LHCN-M2 (cell line): ENCODE measurements at regions not wholly inside any gene's neighbourhood (a gene's known extent, or its start where the extent isn't known, plus 50 kb on each side); places are given as distances from the start of the nearest gene placed in this dataset.
A peak's percentile ranks its signal among the peaks of the same experiment; 100 is the strongest.

ENCODE experiments used
- DNase-seq: peaks from one replicate; pipeline ENCODE4 v3.0.0-alpha.2; 2012; ENCODE audit warnings: low read depth

- DNase-seq: no peak
Measured at GRCh38 chr3:84066915-84067314, 891.9 kb upstream of the CADM2 start.

DNA sequence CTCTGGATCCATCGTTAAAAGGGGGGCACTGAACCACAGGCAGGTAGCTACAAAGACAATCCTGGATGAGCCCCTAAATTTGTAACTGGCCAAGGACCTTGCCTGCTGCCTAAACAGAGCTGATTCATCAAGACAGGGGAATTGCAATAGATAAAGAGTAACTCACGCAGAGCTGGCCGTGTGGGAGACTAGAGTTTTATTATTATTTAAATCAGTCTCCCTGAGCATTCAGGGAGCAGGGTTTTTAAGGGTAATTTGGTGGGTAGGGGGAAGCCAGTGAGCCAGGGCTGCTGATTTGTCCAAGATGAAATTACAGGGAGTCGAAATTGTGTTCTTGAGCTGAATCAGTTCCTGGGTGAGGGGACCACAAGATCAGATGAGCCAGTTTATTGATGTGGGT lies 885.1 kb upstream of the CADM2 start:
- no peak for DNase-seq

GRCh38 chr3:84074767-84075166 lies 884.0 kb upstream of the CADM2 start:
- DNase-seq: no peak

DNA sequence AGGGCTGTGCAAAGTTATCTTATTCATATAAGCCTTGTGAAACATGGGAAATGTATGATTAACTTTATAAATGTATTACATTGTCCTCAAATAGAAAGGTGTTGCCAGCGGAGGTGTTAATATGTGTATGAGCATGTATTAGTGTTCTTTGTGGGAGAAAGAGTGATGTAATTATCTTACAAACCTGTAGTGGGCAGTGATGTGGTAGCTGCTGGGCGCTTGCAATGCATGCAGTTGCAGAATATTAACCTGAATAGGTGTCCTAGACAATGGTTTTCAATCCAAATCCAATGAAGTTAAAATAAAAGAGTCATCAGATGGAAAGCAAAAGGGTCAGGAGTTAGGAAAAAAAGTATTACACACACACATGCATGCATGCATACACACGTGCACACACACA lies 881.3 kb upstream of the CADM2 start:
- DNase-seq: no peak

DNA sequence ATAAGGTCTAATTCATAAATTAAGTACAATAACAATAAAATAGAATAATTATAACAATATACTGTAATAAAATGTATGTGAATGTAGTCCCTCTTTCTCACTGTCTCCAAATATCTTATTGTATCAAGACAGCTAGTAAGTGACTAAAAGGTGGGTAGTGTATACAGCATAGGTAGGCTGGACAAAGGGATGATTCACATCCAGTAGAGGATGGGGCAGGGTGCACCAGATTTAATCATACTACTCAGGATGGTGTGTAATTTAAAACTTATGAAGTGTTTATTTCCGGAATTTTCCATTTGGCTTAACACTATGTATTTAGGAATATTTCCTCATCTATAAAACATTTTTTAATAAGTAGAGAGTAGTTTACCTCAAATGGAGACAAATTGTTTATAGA lies 876.1 kb upstream of the CADM2 start:
- DNase-seq: no peak

DNA sequence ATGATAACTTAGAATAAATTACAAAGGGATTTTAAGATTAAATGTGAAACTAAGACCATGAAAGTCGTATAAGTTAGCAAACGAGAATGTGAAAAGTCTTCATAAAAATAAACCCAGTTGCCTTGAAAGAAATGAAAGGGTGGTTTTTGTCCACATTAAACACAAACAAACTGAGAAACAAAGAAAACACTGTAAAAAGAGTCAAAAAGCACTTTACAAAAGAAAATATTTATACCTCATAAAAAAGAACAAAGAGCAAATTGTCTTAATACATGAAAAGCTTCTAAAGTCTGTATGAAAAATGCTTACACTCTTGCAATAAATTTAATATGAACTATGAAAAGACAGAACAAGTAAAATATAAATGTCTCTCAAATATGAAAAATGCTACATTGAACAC lies 865.9 kb upstream of the CADM2 start:
- DNase-seq: no peak

- DNase-seq: no peak
Measured at GRCh38 chr3:84096188-84096587, 862.6 kb upstream of the CADM2 start.

DNA sequence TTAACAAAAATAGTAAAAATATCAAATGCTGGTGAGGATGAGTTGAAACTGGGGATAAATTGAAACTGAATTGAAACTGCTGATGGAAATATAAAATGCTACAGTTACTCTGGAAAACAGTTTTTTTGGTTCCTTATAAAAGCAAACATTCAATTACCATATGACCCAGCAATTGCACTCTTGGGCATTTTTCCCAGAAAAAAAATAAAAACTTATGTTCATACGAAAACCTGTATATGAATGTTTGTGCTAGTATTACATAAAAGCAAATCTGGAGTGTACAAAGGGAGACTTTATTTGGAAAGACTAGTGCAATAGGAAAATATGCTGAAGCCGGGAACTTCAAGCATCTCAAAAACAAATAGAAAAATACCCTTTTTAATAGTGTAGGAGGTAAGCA lies 857.9 kb upstream of the CADM2 start:
- no peak for DNase-seq

GRCh38 chr3:84108442-84108971 lies 850.3 kb upstream of the CADM2 start:
- DNase-seq: no peak

- DNase-seq: no peak
Measured at GRCh38 chr3:84109911-84110310, 848.9 kb upstream of the CADM2 start.

GRCh38 chr3:84110787-84111186 lies 848.0 kb upstream of the CADM2 start:
- DNase-seq: no peak

- no peak for DNase-seq
Measured at GRCh38 chr3:84125201-84125721, 833.5 kb upstream of the CADM2 start.

DNA sequence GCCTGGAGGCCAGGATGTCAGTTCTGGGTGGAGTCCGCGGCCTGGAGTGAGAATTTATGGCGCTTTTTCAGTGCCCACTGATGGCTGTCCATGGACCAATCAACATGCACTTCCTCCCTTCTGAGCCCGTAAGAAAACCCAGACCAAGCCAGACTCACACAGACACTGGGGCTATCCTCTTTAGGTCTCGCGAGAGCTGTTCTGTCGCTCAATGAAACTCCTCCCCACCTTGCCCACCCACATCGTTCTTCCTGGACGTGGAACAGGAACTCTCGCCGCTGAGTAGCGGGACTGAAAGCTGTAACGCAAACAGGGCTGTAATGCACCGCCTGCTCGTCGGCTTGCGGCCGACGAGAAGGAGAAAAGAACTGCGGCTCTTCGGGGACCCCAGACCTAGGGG lies 833.0 kb upstream of the CADM2 start:
- DNase-seq: no peak

GRCh38 chr3:84126160-84126559 lies 832.6 kb upstream of the CADM2 start:
- no peak for DNase-seq

- no peak for DNase-seq
Measured at GRCh38 chr3:84128024-84128423, 830.8 kb upstream of the CADM2 start.

- no peak for DNase-seq
Measured at GRCh38 chr3:84136425-84136824, 822.4 kb upstream of the CADM2 start.

DNA sequence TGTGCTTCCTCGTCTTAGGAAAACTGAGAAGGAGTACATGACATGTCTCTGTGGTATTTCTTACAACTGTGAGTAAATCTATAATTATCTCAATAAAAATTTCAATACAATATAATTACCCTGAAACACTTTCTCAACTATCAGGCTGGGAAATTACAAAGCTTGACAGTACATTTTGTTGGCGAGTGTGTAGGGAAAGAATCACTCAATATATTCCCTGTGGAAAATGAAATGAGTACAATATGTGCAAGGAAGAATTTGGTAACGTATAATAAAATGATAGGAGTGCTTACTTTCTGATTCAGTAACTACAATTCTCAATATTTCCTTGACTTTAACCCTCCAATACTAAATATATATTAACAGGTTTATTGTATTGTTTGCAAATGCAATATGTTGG lies 818.2 kb upstream of the CADM2 start:
- no peak for DNase-seq

DNA sequence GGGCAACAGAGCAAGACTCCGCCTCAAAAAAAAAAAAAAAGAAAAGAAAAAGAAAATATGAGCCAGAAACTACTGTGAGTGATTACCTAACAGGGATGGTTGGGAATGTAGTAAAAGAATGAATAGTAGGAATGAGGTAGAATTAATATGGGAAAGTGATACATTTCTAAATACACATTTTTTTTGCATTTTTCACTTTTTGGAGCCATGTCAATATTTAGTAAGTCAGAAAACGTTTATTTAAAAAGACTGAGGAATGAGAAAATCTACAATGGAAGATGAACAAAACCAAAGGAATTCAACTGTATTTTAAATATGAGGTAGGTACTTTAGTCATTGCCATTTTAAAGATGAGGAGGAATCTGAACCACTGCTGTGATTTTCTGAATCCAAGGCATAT lies 817.2 kb upstream of the CADM2 start:
- no peak for DNase-seq

GRCh38 chr3:84165328-84165727 lies 793.5 kb upstream of the CADM2 start:
- no peak for DNase-seq

GRCh38 chr3:84175449-84175848 lies 783.3 kb upstream of the CADM2 start:
- DNase-seq: no peak

DNA sequence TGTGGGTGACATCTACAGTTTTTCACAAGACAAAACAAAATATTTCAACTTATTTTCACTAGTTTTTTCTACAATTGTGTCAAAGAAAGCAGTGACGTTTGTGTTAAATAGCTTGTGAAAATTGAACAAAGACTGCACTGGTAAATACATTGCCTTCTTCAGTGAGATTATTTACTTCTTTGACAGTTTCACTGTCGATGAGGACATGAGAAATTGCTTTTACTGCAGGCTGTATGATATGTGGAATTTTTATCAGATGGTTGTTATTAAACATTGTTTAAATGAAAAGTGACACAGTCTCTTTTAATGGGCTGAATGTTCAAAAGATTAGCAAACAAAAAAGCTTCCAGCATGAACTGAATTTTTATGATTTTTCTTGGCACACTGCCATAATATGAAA lies 773.9 kb upstream of the CADM2 start:
- no peak for DNase-seq

GRCh38 chr3:84194029-84194428 lies 764.8 kb upstream of the CADM2 start:
- DNase-seq: no peak

GRCh38 chr3:84209474-84209873 lies 749.3 kb upstream of the CADM2 start:
- DNase-seq: no peak

DNA sequence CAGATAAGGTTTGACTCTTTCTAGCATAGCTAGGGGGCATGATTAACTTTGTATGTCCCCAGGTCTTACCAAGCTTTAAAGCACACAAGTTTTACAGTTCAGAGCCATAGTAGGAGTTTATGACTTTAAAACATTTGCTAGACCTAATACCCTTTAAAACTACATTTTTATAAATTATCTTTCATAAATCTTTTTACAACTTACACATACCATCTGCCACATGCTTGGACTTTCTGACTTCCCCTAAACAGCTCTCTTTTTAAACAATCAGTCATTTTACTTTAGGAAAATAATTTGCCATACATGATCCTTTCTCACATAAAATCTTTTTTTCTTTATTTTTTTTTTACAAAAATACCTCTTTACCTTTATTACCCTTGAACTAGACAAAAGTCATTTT lies 735.3 kb upstream of the CADM2 start:
- peak; percentile 2 for DNase-seq
